HEK293 (cell line): ENCODE measurements at regions not wholly inside any gene's neighbourhood (a gene's known extent, or its start where the extent isn't known, plus 50 kb on each side); places are given as distances from the start of the nearest gene placed in this dataset.

ENCODE experiments used
- CTCF ChIA-PET: fragments of 350-600 bp; formaldehyde crosslinking; extraction: SDS; loops from one replicate; lab custom pipeline; 2021; ENCODE audit warnings: antibody characterized with exemption; lab: Yijun Ruan, JAX
- POLR2A ChIA-PET: fragments of 300-600 bp; formaldehyde crosslinking; extraction: SDS; loops from one replicate; lab custom pipeline; 2020; ENCODE audit warnings: antibody characterized with exemption, inconsistent platforms; lab: Yijun Ruan, JAX
- H3K27ac ChIP-seq: fragments of 200-500 bp; sonication (Bioruptor generic); 2 replicates; pipeline ENCODE4 v1.5.1; 2014; ENCODE audit warnings: low read depth, low read length, control low read depth, inconsistent platforms; ENCODE audit errors: extremely low read depth
- H3K36me3 ChIP-seq, 2 experiments: fragments of 200-500 bp in 1 of 2; sonication (Bioruptor generic) in 1 of 2; 1 replicate in 1 of 2; 2 replicates in 1 of 2; pipeline ENCODE4 v1.5.1; 2014 to 2017; ENCODE audit warnings: inconsistent platforms in 2 of 2, low read length in 2 of 2; ENCODE audit not compliant: control insufficient read depth in 2 of 2, insufficient read depth in 1 of 2
- H3K4me1 ChIP-seq: fragments of 200-500 bp; sonication (Bioruptor generic); 2 replicates; pipeline ENCODE4 v1.5.1; 2014; ENCODE audit warnings: mild to moderate bottlenecking, low read length, inconsistent platforms; ENCODE audit not compliant: control insufficient read depth, insufficient read depth
- H3K4me3 ChIP-seq: 2 replicates; pipeline ENCODE4 v1.5.1; 2011; ENCODE audit warnings: low read depth, mild to moderate bottlenecking, control low read depth, low read length, moderate library complexity
- H3K9me3 ChIP-seq: fragments of 200-500 bp; sonication (Bioruptor generic); 2 replicates; pipeline ENCODE4 v1.5.1; 2014; ENCODE audit warnings: low read depth, low read length, inconsistent platforms; ENCODE audit not compliant: control insufficient read depth, insufficient read depth
- EGR2 ChIP-seq: fragments of 450-650 bp; formaldehyde crosslinking; IDR thresholded peaks from 2 replicates; pipeline ENCODE4 v1.5.1; 2016; ENCODE audit warnings: low read depth, missing biosample characterization, missing genetic modification characterization
- OSR2 ChIP-seq: fragments of 450-650 bp; formaldehyde crosslinking; IDR thresholded peaks from 2 replicates; pipeline ENCODE4 v1.5.1; 2016; ENCODE audit warnings: missing biosample characterization, missing genetic modification characterization
- PRDM1 ChIP-seq: fragments of 450-650 bp; formaldehyde crosslinking; IDR thresholded peaks from 2 replicates; pipeline ENCODE4; 2016; ENCODE audit warnings: missing biosample characterization, missing genetic modification characterization
- ZBTB7A ChIP-seq: fragments of 450-650 bp; formaldehyde crosslinking; IDR thresholded peaks from 2 replicates; pipeline ENCODE4 v1.5.1; 2016; ENCODE audit warnings: low read depth, missing biosample characterization, missing genetic modification characterization
- ZEB2 ChIP-seq: fragments of 450-650 bp; formaldehyde crosslinking; IDR thresholded peaks from 2 replicates; pipeline ENCODE4 v1.5.1; 2016; ENCODE audit warnings: missing biosample characterization, missing genetic modification characterization
- ZNF133 ChIP-seq: fragments of 450-650 bp; formaldehyde crosslinking; IDR thresholded peaks from 2 replicates; pipeline ENCODE4 v1.5.1; 2016; ENCODE audit warnings: missing biosample characterization, missing genetic modification characterization
- ZNF175 ChIP-seq: fragments of 450-650 bp; formaldehyde crosslinking; IDR thresholded peaks from 2 replicates; pipeline ENCODE4 v1.5.1; 2016; ENCODE audit warnings: missing biosample characterization, missing genetic modification characterization
- ZNF239 ChIP-seq: fragments of 450-650 bp; formaldehyde crosslinking; IDR thresholded peaks from 2 replicates; pipeline ENCODE4 v1.5.1; 2016; ENCODE audit warnings: missing biosample characterization, missing genetic modification characterization
- ZNF24 ChIP-seq: fragments of 450-650 bp; formaldehyde crosslinking; IDR thresholded peaks from 2 replicates; pipeline ENCODE4 v1.5.1; 2016; ENCODE audit warnings: missing biosample characterization, missing genetic modification characterization
- ZNF366 ChIP-seq: fragments of 450-650 bp; formaldehyde crosslinking; conservative IDR thresholded peaks from 2 replicates; pipeline ENCODE4 v1.5.1; 2016; ENCODE audit warnings: missing biosample characterization, missing genetic modification characterization
- ZNF561 ChIP-seq: fragments of 450-650 bp; IDR thresholded peaks from 2 replicates; pipeline ENCODE4 v1.5.1; 2018; ENCODE audit warnings: missing biosample characterization, missing genetic modification characterization, borderline replicate concordance
- TF ChIP-seq, protein P1 (sequence below): fragments of 450-650 bp; formaldehyde crosslinking; IDR thresholded peaks from 2 replicates; pipeline ENCODE4 v1.5.1; 2016; ENCODE audit warnings: missing biosample characterization, missing genetic modification characterization
- TF ChIP-seq, protein P2 (sequence below): fragments of 450-650 bp; IDR thresholded peaks from 2 replicates; pipeline ENCODE4 v1.5.1; 2018; ENCODE audit warnings: missing biosample characterization, missing genetic modification characterization
- TF ChIP-seq, protein P3 (sequence below): fragments of 450-650 bp; formaldehyde crosslinking; IDR thresholded peaks from 2 replicates; pipeline ENCODE4 v1.5.1; 2016; ENCODE audit warnings: missing biosample characterization, missing genetic modification characterization
- TF ChIP-seq, protein P4 (sequence below): fragments of 450-650 bp; formaldehyde crosslinking; IDR thresholded peaks from 2 replicates; pipeline ENCODE4 v1.5.1; 2017; ENCODE audit warnings: missing biosample characterization, missing genetic modification characterization
- TF ChIP-seq, protein P5 (sequence below): fragments of 450-650 bp; formaldehyde crosslinking; IDR thresholded peaks from 2 replicates; pipeline ENCODE4 v1.5.1; 2016; ENCODE audit warnings: missing biosample characterization, missing genetic modification characterization
- TF ChIP-seq, protein P6 (sequence below): fragments of 450-650 bp; formaldehyde crosslinking; IDR thresholded peaks from 2 replicates; pipeline ENCODE4 v1.5.1; 2016; ENCODE audit warnings: missing biosample characterization, missing genetic modification characterization

DNA sequence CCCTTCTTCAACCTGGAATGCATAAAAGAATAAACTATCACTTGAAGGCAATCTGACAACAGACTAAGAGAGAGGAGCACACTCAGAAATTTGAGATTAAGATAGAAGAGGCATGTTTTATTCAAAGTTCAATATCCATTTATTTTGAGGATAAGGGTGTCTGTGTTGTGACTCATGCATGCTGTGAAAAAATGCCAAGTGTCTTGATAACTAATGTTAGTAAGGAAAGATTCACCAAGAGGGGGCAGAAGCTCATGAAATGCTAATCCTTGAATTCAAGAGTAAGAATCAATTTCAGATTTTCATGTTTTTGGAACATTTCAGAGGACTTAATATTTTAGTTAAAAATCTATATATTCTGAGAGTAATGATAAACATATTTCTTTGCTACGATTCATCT is 94.0 kb downstream of the IFI44 start:
- H3K36me3 ChIP-seq: no peaks in the 10 kb centered on the region
- H3K9me3 ChIP-seq: no peaks in the 10 kb centered on the region
- TF ChIP-seq, protein P1, sequence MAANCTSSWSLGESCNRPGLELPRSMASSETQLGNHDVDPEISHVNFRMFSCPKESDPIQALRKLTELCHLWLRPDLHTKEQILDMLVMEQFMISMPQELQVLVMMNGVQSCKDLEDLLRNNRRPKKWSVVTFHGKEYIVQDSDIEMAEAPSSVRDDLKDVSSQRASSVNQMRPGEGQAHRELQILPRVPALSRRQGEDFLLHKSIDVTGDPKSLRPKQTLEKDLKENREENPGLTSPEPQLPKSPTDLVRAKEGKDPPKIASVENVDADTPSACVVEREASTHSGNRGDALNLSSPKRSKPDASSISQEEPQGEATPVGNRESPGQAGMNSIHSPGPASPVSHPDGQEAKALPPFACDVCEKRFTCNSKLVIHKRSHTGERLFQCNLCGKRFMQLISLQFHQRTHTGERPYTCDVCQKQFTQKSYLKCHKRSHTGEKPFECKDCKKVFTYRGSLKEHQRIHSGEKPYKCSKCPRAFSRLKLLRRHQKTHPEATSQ (tag by site-specific recombination): no peak
- no peak overlapping the region for H3K27ac ChIP-seq
- ChIA-PET CTCF (interaction anchor here (1.1 kb wide), 1 partner anchor 73 kb away, joined by 3 read pairs; no protein-coding TSS in a partner anchor), POLR2A (no interaction called here)
- no peak overlapping the region for H3K4me3 ChIP-seq
- H3K4me1 ChIP-seq: no peaks in the 10 kb centered on the region

DNA sequence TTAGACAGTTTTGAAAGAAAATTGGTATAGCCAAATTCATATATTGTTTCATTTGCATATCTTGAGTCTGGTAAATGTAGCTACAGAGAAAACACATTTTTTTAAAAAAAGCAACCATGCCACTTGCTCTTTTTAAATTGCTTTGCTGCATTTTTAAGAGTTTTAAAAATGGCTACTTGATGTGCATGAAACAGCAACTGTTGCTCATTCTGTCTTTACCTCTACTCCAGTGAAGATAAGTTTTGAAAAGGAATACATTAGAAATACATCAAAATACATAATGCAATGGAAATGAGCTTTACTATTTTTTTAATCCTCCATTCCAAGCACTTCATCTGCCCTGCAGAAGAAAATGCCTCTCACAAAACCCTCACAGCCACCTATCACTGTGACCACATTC is 95.5 kb downstream of the IFI44 start:
- TF ChIP-seq ZNF366 (no peak), PRDM1 (tag by site-specific recombination) (no peak), ZNF239 (no peak), ZNF133 (no peak), ZBTB7A (no peak), ZNF175 (tag by site-specific recombination) (no peak), ZNF24 (tag by site-specific recombination) (no peak), ZNF561 (no peak), ZEB2 (no peak), EGR2 (no peak), OSR2 (no peak)
- TF ChIP-seq, protein P2, sequence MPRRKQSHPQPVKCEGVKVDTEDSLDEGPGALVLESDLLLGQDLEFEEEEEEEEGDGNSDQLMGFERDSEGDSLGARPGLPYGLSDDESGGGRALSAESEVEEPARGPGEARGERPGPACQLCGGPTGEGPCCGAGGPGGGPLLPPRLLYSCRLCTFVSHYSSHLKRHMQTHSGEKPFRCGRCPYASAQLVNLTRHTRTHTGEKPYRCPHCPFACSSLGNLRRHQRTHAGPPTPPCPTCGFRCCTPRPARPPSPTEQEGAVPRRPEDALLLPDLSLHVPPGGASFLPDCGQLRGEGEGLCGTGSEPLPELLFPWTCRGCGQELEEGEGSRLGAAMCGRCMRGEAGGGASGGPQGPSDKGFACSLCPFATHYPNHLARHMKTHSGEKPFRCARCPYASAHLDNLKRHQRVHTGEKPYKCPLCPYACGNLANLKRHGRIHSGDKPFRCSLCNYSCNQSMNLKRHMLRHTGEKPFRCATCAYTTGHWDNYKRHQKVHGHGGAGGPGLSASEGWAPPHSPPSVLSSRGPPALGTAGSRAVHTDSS (tag by site-specific recombination): no peak
- TF ChIP-seq, protein P3, sequence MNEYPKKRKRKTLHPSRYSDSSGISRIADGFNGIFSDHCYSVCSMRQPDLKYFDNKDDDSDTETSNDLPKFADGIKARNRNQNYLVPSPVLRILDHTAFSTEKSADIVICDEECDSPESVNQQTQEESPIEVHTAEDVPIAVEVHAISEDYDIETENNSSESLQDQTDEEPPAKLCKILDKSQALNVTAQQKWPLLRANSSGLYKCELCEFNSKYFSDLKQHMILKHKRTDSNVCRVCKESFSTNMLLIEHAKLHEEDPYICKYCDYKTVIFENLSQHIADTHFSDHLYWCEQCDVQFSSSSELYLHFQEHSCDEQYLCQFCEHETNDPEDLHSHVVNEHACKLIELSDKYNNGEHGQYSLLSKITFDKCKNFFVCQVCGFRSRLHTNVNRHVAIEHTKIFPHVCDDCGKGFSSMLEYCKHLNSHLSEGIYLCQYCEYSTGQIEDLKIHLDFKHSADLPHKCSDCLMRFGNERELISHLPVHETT: no peak
- TF ChIP-seq, protein P4, sequence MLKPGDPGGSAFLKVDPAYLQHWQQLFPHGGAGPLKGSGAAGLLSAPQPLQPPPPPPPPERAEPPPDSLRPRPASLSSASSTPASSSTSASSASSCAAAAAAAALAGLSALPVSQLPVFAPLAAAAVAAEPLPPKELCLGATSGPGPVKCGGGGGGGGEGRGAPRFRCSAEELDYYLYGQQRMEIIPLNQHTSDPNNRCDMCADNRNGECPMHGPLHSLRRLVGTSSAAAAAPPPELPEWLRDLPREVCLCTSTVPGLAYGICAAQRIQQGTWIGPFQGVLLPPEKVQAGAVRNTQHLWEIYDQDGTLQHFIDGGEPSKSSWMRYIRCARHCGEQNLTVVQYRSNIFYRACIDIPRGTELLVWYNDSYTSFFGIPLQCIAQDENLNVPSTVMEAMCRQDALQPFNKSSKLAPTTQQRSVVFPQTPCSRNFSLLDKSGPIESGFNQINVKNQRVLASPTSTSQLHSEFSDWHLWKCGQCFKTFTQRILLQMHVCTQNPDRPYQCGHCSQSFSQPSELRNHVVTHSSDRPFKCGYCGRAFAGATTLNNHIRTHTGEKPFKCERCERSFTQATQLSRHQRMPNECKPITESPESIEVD (tag by site-specific recombination): no peak
- TF ChIP-seq, protein P5, sequence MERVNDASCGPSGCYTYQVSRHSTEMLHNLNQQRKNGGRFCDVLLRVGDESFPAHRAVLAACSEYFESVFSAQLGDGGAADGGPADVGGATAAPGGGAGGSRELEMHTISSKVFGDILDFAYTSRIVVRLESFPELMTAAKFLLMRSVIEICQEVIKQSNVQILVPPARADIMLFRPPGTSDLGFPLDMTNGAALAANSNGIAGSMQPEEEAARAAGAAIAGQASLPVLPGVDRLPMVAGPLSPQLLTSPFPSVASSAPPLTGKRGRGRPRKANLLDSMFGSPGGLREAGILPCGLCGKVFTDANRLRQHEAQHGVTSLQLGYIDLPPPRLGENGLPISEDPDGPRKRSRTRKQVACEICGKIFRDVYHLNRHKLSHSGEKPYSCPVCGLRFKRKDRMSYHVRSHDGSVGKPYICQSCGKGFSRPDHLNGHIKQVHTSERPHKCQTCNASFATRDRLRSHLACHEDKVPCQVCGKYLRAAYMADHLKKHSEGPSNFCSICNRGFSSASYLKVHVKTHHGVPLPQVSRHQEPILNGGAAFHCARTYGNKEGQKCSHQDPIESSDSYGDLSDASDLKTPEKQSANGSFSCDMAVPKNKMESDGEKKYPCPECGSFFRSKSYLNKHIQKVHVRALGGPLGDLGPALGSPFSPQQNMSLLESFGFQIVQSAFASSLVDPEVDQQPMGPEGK: no peak
- TF ChIP-seq, protein P6, sequence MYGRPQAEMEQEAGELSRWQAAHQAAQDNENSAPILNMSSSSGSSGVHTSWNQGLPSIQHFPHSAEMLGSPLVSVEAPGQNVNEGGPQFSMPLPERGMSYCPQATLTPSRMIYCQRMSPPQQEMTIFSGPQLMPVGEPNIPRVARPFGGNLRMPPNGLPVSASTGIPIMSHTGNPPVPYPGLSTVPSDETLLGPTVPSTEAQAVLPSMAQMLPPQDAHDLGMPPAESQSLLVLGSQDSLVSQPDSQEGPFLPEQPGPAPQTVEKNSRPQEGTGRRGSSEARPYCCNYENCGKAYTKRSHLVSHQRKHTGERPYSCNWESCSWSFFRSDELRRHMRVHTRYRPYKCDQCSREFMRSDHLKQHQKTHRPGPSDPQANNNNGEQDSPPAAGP: no peak
- H3K9me3 ChIP-seq: no peaks in the 10 kb centered on the region
- CTCF ChIA-PET: no interaction called here
- no peak overlapping the region for H3K4me3 ChIP-seq
- POLR2A ChIA-PET: no interaction called here
- no peaks in the 10 kb centered on the region for H3K36me3 ChIP-seq
- H3K4me1 ChIP-seq: no peaks in the 10 kb centered on the region
- H3K27ac ChIP-seq: no peak overlapping the region
